GM12873 (cell line): ENCODE measurements at regions not wholly inside any gene's neighbourhood (a gene's known extent, or its start where the extent isn't known, plus 50 kb on each side); places are given as distances from the start of the nearest gene placed in this dataset.

Experiments
- TF ChIP-seq, protein P1 (sequence below): IDR thresholded peaks from 2 replicates; pipeline ENCODE4 v1.5.1; 2012; ENCODE audit warnings: low read depth, mild to moderate bottlenecking, moderate library complexity, low read length, control low read depth; ENCODE audit not compliant: insufficient read depth; ENCODE audit errors: missing control alignments

DNA sequence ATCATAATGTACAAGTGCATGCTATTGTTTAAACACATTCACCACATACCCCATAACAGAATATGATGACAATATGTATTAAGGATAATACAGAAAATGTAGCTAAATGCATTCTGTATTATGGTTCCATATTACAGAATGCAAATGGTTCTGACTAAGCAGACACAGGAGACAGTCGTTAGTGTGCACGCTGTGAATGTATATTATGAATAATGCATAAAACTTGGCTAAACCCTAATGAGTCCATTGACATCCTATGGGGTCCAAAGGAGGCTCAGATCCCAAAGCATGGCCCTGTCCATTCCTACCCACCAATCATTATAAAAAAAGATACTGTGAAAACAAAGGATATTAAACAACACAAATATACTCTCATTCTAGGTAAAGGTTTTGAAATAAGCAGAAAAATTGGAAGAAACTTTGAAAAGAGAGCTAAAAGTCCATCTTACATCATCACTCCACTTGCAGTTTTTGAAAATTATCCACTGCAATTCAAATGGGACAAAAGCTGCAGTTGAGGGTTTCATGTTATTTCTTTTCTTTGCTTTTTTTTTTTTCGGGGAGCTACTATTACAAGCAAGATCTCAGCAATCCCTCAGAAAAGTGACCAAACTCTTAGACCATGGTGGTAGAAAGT lies 415.1 kb downstream of the BCAT1 start:
- TF ChIP-seq, protein P1, sequence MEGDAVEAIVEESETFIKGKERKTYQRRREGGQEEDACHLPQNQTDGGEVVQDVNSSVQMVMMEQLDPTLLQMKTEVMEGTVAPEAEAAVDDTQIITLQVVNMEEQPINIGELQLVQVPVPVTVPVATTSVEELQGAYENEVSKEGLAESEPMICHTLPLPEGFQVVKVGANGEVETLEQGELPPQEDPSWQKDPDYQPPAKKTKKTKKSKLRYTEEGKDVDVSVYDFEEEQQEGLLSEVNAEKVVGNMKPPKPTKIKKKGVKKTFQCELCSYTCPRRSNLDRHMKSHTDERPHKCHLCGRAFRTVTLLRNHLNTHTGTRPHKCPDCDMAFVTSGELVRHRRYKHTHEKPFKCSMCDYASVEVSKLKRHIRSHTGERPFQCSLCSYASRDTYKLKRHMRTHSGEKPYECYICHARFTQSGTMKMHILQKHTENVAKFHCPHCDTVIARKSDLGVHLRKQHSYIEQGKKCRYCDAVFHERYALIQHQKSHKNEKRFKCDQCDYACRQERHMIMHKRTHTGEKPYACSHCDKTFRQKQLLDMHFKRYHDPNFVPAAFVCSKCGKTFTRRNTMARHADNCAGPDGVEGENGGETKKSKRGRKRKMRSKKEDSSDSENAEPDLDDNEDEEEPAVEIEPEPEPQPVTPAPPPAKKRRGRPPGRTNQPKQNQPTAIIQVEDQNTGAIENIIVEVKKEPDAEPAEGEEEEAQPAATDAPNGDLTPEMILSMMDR = no peak

- TF ChIP-seq, protein P1 = no peak
Observed at GRCh38 chr12:24530689-24531088, 418.2 kb downstream of the BCAT1 start.

GRCh38 chr12:24527102-24527501 lies 421.8 kb downstream of the BCAT1 start:
- TF ChIP-seq, protein P1 = no peak

DNA sequence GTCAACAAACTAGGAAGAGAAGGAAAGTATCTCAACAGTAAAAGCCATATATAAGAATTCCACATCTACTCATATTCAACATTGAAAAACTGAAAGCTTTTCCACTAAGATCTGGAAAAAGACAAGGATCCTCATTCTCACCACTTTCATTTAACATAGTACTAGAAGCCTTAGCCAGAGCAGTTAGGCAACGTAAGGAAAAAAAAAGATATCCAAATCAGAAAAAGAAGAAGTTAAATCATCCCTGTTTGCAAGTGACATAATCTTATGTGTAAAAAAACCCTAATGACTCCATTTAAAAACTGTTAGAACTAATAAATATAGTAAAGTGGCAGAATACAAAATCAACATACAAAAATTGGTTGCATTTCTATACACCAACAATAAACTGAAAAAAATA lies 426.2 kb downstream of the BCAT1 start:
- TF ChIP-seq, protein P1 = no peak

- TF ChIP-seq, protein P1 = no peak
Observed at GRCh38 chr12:24519759-24520158, 429.1 kb downstream of the BCAT1 start.

DNA sequence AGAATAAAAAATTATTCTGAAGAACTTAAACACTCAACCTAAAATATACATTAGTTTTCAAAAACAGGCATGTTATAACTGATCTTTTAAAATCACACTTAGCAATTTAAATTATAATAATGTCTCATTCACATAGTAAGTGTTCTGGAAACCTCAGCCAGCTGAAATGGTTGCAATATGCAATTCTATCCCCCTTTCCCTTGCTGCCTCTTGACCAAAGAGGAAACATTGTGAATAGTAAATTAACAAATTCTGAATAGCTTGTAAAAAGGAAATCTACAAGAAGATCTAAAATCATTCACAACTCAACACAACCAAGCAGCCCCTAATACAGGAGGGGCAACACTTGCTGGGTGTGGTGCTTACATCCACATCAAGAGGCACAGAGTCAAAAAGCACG lies 431.9 kb downstream of the BCAT1 start:
- TF ChIP-seq, protein P1 = no peak

GRCh38 chr12:24510581-24511125 lies 438.2 kb downstream of the BCAT1 start:
- TF ChIP-seq, protein P1 = no peak
